Urothelium cell line (cell line): ENCODE measurements at regions not wholly inside any gene's neighbourhood (a gene's known extent, or its start where the extent isn't known, plus 50 kb on each side); places are given as distances from the start of the nearest gene placed in this dataset.

ENCODE experiments used
- DNase-seq: peaks from one replicate; pipeline ENCODE4 v3.0.0; 2011; ENCODE audit warnings: low spot score, mixed read lengths
- FAIRE-seq: peaks from 2 replicates; lab custom pipeline; 2011; peaks lifted over from hg19 to GRCh38; lab: Jason Lieb, UNC

GRCh38 chr4:8775121-8775520 is 96.5 kb downstream of the HMX1 start:
- DNase-seq (no peak), FAIRE-seq (no peak)

- FAIRE-seq (no peak), DNase-seq (no peak)
Measured at GRCh38 chr4:8774071-8774470, 97.6 kb downstream of the HMX1 start.

GRCh38 chr4:8773124-8773931 is 98.3 kb downstream of the HMX1 start:
- FAIRE-seq = no peak
- no peak for DNase-seq

GRCh38 chr4:8772499-8773123 is 99.0 kb downstream of the HMX1 start:
- no peak for DNase-seq
- FAIRE-seq = no peak

GRCh38 chr4:8771666-8772065 is 100.0 kb downstream of the HMX1 start:
- DNase-seq = no peak
- FAIRE-seq = no peak

- no peak for FAIRE-seq
Measured at GRCh38 chr4:8771258-8771590, 100.4 kb downstream of the HMX1 start.

GRCh38 chr4:8770518-8771257 is 101.0 kb downstream of the HMX1 start:
- DNase-seq (no peak), FAIRE-seq (no peak)

More at GRCh38 chr4:8771258-8771590, 100.4 kb downstream of the HMX1 start:
- no peak for DNase-seq

- no peak for FAIRE-seq
Measured at GRCh38 chr4:8769645-8770517, 101.8 kb downstream of the HMX1 start.

GRCh38 chr4:8768357-8768999 is 103.2 kb downstream of the HMX1 start:
- DNase-seq (no peak), FAIRE-seq (no peak)

More at GRCh38 chr4:8769645-8770517, 101.8 kb downstream of the HMX1 start:
- DNase-seq = no peak

GRCh38 chr4:8766610-8767009 is 105.0 kb downstream of the HMX1 start:
- DNase-seq (no peak), FAIRE-seq (no peak)

- FAIRE-seq = no peak
- no peak for DNase-seq
Measured at GRCh38 chr4:8765631-8766590, 105.7 kb downstream of the HMX1 start.

GRCh38 chr4:8765084-8765483 is 106.6 kb downstream of the HMX1 start:
- FAIRE-seq (no peak), DNase-seq (no peak)

GRCh38 chr4:8763966-8764901 is 107.4 kb downstream of the HMX1 start:
- no peak for DNase-seq
- FAIRE-seq = no peak

GRCh38 chr4:8762951-8763735 is 108.5 kb downstream of the HMX1 start:
- FAIRE-seq (no peak), DNase-seq (no peak)

- FAIRE-seq = no peak
- DNase-seq = no peak
Measured at GRCh38 chr4:8762356-8762755, 109.3 kb downstream of the HMX1 start.

GRCh38 chr4:8761824-8762205 is 109.8 kb downstream of the HMX1 start:
- FAIRE-seq = no peak
- DNase-seq = no peak

- FAIRE-seq = no peak
- no peak for DNase-seq
Measured at GRCh38 chr4:8761167-8761823, 110.3 kb downstream of the HMX1 start.
